MCF 10A (cell line): ENCODE measurements at regions not wholly inside any gene's neighbourhood (a gene's known extent, or its start where the extent isn't known, plus 50 kb on each side); places are given as distances from the start of the nearest gene placed in this dataset.

Experiments used
- BruUV-seq: library from RNA; stranded (reverse); fragments of 400-500 nt; replicated peaks from 2 replicates; lab custom pipeline; 2021; lab: Mats Ljungman, UMichigan
- CTCF ChIA-PET: fragments of 300-600 bp; sonication (Branson Sonifier 250); formaldehyde crosslinking; extraction: SDS; loops from one replicate; lab custom pipeline; 2021; ENCODE audit warnings: antibody characterized with exemption, inconsistent platforms; lab: Yijun Ruan, JAX
- POLR2A ChIA-PET: fragments of 300-600, 350-650 bp; sonication (Branson Sonifier 250); formaldehyde crosslinking; extraction: SDS; loops from one replicate; lab custom pipeline; 2020; ENCODE audit warnings: antibody characterized with exemption, inconsistent platforms; lab: Yijun Ruan, JAX
- DNase-seq: peaks from one replicate; pipeline ENCODE4 v3.0.0-alpha.2; 2018; ENCODE audit not compliant: unreplicated experiment
- H3K27ac Mint-ChIP-seq: one replicate; pipeline ENCODE4 v1.8.0; 2022; ENCODE audit warnings: mild to moderate bottlenecking, low read depth, mixed read lengths; ENCODE audit not compliant: unreplicated experiment
- H3K27me3 Mint-ChIP-seq: one replicate; pipeline ENCODE4 v1.8.0; 2022; ENCODE audit warnings: mixed read lengths; ENCODE audit not compliant: insufficient read depth, unreplicated experiment
- H3K36me3 Mint-ChIP-seq: one replicate; pipeline ENCODE4 v1.8.0; 2022; ENCODE audit warnings: mild to moderate bottlenecking, moderate library complexity, mixed read lengths; ENCODE audit not compliant: insufficient read depth, unreplicated experiment
- H3K4me1 Mint-ChIP-seq: one replicate; pipeline ENCODE4 v1.8.0; 2022; ENCODE audit warnings: mixed read lengths; ENCODE audit not compliant: insufficient read depth, unreplicated experiment
- H3K4me3 Mint-ChIP-seq: one replicate; pipeline ENCODE4 v1.8.0; 2022; ENCODE audit warnings: mild to moderate bottlenecking, moderate library complexity, mixed read lengths; ENCODE audit not compliant: unreplicated experiment
- H3K9me3 Mint-ChIP-seq: one replicate; pipeline ENCODE4 v1.8.0; 2022; ENCODE audit warnings: mixed read lengths; ENCODE audit not compliant: unreplicated experiment
- intact Hi-C: fragments of 100-400 bp; cut with micrococcal nuclease; formaldehyde crosslinking; loops from 2 replicates; pipeline ENCODE4 v1.14.1; 2022
- TF ChIP-seq, protein P1 (sequence below): fragments of 200-600 bp; IDR thresholded peaks from one replicate; pipeline ENCODE4 v1.8.0; 2022; ENCODE audit warnings: antibody characterized with exemption, mild to moderate bottlenecking; ENCODE audit not compliant: unreplicated experiment

DNA sequence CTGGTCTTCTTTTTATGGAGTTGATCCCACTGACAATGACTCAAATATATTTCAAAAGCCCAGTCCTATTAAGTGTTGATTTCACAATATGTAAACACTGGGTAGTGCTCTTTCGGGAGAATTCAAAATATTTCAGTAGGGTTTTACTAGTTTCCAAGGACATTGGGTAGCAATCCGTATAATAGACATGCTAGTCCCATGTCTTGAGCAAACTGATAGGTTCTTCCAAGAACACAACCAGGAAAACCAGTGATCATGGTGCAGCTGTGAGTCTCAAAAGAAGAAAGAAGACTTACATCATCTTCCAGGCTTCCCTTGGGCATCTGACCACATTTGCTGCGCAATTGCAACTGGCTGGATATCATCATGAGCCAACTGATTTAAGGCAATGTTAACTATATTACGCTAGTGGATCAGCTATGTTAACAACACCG lies 59.3 kb upstream of the APBB1IP start:
- no TSS peak for BruUV-seq
- POLR2A ChIA-PET: no interaction called here
- CTCF ChIA-PET: interaction anchor here (1.0 kb wide), 1 partner anchor 19 kb away, joined by 3 read pairs; no protein-coding TSS in a partner anchor
- H3K4me1 Mint-ChIP-seq: no peaks in the 10 kb centered on the region
- H3K4me3 Mint-ChIP-seq: no peak overlapping the region
- no peaks in the 10 kb centered on the region for H3K36me3 Mint-ChIP-seq
- H3K27ac Mint-ChIP-seq: no peak overlapping the region
- intact Hi-C loops: no loop called here
- TF ChIP-seq, protein P1, sequence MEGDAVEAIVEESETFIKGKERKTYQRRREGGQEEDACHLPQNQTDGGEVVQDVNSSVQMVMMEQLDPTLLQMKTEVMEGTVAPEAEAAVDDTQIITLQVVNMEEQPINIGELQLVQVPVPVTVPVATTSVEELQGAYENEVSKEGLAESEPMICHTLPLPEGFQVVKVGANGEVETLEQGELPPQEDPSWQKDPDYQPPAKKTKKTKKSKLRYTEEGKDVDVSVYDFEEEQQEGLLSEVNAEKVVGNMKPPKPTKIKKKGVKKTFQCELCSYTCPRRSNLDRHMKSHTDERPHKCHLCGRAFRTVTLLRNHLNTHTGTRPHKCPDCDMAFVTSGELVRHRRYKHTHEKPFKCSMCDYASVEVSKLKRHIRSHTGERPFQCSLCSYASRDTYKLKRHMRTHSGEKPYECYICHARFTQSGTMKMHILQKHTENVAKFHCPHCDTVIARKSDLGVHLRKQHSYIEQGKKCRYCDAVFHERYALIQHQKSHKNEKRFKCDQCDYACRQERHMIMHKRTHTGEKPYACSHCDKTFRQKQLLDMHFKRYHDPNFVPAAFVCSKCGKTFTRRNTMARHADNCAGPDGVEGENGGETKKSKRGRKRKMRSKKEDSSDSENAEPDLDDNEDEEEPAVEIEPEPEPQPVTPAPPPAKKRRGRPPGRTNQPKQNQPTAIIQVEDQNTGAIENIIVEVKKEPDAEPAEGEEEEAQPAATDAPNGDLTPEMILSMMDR: no peak
- H3K27me3 Mint-ChIP-seq: peaks cover 38% of the 10 kb centered on the region
- no peaks in the 10 kb centered on the region for H3K9me3 Mint-ChIP-seq
- DNase-seq: peak; percentile 8

DNA sequence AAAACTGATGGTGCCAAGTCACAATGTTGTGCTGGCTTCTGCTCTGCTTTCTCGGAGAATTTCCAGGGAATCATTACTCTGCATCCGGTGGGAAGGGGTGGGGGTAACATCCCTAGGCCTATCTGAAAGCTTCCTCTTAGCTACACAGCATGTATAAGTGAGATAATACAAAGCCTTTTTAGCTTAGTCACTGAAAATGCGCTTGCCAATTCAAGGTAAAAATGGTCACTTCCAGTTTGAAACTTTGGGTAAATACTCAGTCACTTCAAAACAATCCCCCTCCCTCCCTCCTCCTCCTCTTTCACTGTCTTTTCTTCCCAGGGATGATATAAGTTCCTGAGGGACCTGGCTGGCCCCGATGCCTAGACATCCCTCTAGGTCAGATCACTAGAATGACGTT lies 57.3 kb upstream of the APBB1IP start:
- POLR2A ChIA-PET: no interaction called here
- no peaks in the 10 kb centered on the region for H3K9me3 Mint-ChIP-seq

DNA sequence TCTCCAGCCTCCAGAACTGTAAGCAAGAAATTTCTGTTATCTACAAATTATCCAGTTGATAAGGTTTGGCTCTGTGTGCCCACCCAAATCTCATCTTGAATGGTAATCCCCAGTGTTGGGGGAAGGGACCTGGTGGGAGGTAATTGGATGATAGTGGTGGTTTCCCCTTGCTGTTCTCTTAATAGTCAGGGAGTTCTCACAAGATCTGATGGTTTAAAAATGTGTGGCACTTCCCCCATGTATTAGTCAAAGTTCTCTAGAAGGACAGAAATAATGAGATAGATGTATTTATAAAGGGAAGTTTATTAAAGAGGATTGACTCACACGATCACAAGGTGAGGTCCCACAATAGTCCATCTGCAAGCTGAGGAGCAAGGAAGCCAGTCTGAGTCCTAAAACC lies 56.2 kb upstream of the APBB1IP start:
- no TSS peak for BruUV-seq
- POLR2A ChIA-PET: no interaction called here
- CTCF ChIA-PET: interaction anchor here (0.8 kb wide), 1 partner anchor 174 kb away, joined by 3 read pairs; no protein-coding TSS in a partner anchor

More for the DNA sequence above, 57.3 kb upstream of the APBB1IP start:
- Mint-ChIP-seq H3K4me3 (no peak overlapping the region), H3K27me3 (peaks cover 19% of the 10 kb centered on the region), H3K4me1 (no peaks in the 10 kb centered on the region), H3K27ac (no peak overlapping the region), H3K36me3 (no peaks in the 10 kb centered on the region)
- DNase-seq: no peak
- CTCF ChIA-PET: no interaction called here
- intact Hi-C loops: no loop called here
- TF ChIP-seq, protein P1: no peak
- no TSS peak for BruUV-seq

DNA sequence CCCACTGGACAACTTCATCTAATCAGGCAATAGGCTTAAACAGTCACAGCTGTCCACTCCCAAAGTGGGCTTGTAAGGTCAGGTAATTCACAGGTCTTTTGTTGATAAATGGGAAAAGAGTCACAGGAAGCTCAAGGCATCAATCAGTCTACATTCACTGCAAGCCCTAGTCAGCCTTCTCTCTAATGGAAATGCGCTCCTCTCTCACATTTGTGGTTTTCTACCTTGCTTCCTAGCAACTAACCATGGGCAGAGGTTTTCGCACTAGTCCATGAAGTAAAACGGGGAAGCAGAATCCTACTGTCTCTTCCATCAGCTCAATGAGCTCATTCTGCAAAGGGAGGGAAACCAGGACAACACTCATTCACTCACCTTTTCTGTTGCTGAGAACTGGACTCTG lies 53.5 kb upstream of the APBB1IP start:
- H3K36me3 Mint-ChIP-seq: no peaks in the 10 kb centered on the region
- H3K27me3 Mint-ChIP-seq: no peaks in the 10 kb centered on the region
- no peak overlapping the region for H3K27ac Mint-ChIP-seq
- POLR2A ChIA-PET: no interaction called here
- no peaks in the 10 kb centered on the region for H3K9me3 Mint-ChIP-seq
- intact Hi-C loops: no loop called here
- CTCF ChIA-PET: no interaction called here
- TF ChIP-seq, protein P1: no peak
- no peak for DNase-seq
- no peak overlapping the region for H3K4me3 Mint-ChIP-seq
- H3K4me1 Mint-ChIP-seq: no peaks in the 10 kb centered on the region
- BruUV-seq: no TSS peak

More for the DNA sequence above, 56.2 kb upstream of the APBB1IP start:
- Mint-ChIP-seq H3K27ac (no peak overlapping the region), H3K36me3 (no peaks in the 10 kb centered on the region), H3K4me1 (no peaks in the 10 kb centered on the region), H3K9me3 (no peaks in the 10 kb centered on the region), H3K4me3 (no peak overlapping the region), H3K27me3 (peaks cover 11% of the 10 kb centered on the region)
- no peak for DNase-seq
- TF ChIP-seq, protein P1: no peak
- intact Hi-C loops: no loop called here
